GM13977 (cell line): ENCODE measurements at regions not wholly inside any gene's neighbourhood (a gene's known extent, or its start where the extent isn't known, plus 50 kb on each side); places are given as distances from the start of the nearest gene placed in this dataset.

Experiments
- DNase-seq: peaks from one replicate; pipeline ENCODE4 v3.0.0; 2012; ENCODE audit warnings: low spot score
- in situ Hi-C: fragments of 300-500 bp; cut with MboI; formaldehyde crosslinking; loops from one replicate; pipeline ENCODE4 v1.12.0; 2022; ENCODE audit warnings: low sequenced_read_pairs, low pct_unique_long_range_greater_than_20kb, mixed read lengths, inconsistent platforms; ENCODE audit not compliant: unreplicated experiment
- TF ChIP-seq, protein P1 (sequence below): IDR thresholded peaks from 2 replicates; pipeline ENCODE4 v1.5.1; 2012; ENCODE audit warnings: mild to moderate bottlenecking, control low read depth; ENCODE audit not compliant: insufficient read depth; ENCODE audit errors: extremely low read depth, missing control alignments

DNA sequence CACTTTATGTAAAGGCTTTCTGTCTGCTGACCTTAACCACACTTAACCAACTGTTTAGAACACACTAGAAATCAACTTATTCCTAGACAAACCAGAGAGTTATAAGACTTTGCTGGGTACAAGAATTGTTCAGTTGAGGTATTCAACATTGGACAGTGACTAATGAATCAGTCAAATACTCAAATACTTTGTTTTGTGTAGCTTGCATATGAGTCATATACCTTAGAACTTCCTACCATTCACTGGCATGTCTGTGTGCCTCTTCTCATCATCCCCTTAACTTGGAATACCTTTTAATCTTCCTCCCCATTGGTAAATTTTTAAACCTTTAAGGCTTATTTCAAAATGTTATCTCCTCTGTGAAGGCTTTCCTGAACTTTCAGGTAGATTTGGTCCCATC is 708.8 kb upstream of the GRIA3 start:
- TF ChIP-seq, protein P1, sequence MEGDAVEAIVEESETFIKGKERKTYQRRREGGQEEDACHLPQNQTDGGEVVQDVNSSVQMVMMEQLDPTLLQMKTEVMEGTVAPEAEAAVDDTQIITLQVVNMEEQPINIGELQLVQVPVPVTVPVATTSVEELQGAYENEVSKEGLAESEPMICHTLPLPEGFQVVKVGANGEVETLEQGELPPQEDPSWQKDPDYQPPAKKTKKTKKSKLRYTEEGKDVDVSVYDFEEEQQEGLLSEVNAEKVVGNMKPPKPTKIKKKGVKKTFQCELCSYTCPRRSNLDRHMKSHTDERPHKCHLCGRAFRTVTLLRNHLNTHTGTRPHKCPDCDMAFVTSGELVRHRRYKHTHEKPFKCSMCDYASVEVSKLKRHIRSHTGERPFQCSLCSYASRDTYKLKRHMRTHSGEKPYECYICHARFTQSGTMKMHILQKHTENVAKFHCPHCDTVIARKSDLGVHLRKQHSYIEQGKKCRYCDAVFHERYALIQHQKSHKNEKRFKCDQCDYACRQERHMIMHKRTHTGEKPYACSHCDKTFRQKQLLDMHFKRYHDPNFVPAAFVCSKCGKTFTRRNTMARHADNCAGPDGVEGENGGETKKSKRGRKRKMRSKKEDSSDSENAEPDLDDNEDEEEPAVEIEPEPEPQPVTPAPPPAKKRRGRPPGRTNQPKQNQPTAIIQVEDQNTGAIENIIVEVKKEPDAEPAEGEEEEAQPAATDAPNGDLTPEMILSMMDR, result no peak
- in situ Hi-C loops, result no loop called here
- DNase-seq, result no peak

DNA sequence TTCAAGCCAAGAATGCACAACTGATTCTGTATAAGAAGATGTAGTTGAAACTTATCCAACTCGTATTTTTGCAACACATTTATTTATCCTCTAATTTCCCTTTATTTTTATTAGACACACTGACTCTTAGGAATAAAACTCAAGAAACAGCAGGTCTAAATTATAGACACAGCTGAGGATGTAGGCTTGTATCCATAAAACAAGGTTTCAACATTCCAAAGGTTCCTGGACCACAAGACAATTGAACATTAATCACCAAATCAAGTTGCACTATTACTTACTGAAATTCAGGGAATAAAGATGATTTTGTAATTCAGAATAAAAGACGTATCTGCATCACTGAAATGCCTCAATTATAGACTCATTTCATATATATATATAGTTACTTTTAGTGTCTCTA is 683.5 kb upstream of the GRIA3 start:
- TF ChIP-seq, protein P1, result no peak
- no peak for DNase-seq
- in situ Hi-C loops, result no loop called here

DNA sequence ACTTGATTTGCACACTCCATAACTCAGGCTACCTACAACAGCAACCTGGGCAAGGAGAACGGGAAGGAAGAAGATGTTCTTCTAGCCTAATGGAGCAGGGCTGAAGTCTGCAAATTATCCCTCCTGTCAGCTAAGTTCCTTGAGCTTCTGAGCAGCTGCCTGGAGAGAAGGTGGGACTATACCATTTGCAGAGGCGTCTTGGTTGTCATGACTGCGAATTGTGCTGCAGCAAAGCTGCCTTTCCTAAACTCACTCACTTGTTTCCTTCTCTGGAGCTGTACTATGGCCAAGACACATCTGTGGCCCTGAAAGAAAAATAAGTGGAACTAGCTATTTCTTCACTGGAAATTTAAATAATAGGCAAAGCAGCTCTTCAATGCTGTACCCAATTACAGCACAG is 682.4 kb upstream of the GRIA3 start:
- DNase-seq, result no peak
- in situ Hi-C loops, result no loop called here
- TF ChIP-seq, protein P1, result no peak

DNA sequence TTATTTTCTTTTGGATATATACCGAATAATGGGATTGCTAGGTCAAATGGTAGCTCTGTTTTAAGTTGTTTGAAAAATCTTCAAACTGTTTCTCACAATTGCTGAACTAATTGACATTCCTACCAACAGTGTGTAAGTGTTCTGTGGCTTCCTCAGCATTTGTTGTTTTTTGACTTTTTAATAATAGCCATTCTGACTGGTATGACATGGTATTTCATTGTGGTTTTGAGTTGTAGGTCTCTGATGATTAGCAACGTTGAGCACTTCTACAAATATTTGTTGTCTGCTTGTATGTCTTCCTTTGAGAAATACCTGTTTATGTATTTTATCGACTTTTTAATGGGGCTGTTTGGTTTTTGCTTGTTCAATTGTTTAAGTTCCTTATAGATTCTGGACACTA is 680.1 kb upstream of the GRIA3 start:
- no peak for DNase-seq
- in situ Hi-C loops, result no loop called here
- TF ChIP-seq, protein P1, result no peak

DNA sequence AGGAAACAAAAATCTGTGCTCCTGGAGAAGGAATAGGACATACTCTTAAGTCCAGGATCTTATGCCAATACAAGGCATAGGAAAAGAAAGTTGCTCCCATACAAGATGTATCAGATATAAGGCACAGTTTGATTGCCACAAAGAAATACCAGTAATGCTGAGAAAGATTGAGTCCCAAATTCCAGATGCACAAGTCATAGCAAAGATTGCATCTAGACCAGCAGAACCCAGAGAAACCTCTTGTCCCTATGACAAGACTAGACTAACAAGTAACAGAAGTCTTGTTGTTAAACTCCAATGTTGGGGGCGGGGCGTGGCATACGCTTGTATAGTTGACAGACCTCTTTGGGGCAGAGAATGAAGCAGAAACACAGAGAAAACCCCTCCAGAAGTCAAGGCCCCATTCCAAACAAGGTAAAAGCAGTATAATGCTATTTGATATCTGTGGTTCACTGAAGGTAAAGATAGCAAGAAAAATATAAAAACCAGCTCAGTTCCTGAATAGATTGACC is 671.5 kb upstream of the GRIA3 start:
- TF ChIP-seq, protein P1, result no peak
- in situ Hi-C loops, result no loop called here
- no peak for DNase-seq

DNA sequence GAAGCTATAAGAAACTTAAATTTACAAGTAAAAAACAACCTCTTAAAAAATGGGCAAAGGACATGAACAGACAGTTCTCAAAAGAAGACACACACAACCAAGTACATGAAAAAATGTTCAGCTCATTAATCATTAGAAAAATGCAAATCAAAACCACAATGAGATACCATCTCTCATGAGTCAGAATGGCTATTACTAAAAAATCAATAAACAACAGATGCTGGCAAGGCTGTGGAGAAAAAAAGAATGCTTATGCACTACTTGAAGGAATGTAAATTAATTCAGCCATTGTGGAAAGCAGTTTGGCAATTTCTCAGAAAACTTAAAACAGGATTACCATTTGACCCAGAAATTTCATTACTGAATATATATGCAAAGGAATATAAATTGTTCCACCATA is 666.3 kb upstream of the GRIA3 start:
- TF ChIP-seq, protein P1, result no peak
- DNase-seq, result no peak
- in situ Hi-C loops, result no loop called here

DNA sequence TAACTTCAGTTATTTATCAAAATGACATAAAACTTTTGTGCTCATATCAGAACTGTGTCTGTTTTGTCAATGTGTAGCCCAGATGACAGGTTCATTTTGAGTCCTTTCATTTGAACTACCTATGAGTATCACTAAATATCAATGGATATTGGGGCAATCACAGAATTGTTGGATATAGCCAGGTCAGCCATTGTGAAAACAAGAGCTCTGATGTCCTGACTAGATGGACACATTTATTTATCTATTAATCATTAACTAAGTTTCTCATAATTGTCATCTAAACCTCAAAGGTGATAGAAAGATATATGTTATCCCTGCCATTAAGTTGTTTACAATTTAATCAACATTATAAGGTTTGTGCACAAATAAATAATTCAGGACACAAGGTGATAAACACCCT is 638.3 kb upstream of the GRIA3 start:
- TF ChIP-seq, protein P1, result no peak
- no peak for DNase-seq
- in situ Hi-C loops, result no loop called here
